GM20000 (cell line): ENCODE measurements at regions not wholly inside any gene's neighbourhood (a gene's known extent, or its start where the extent isn't known, plus 50 kb on each side); places are given as distances from the start of the nearest gene placed in this dataset.
"Not testable (repeated sequence)": the region's sequence is repeated elsewhere in the genome, so short reads cannot be mapped to it uniquely, and the experiment has no call there.

Source experiments
- DNase-seq: peaks from one replicate; pipeline ENCODE4 v3.0.0; 2012; ENCODE audit warnings: low spot score
- TF ChIP-seq, protein P1 (sequence below): IDR thresholded peaks from 2 replicates; pipeline ENCODE4 v1.5.1; 2012; ENCODE audit warnings: mild to moderate bottlenecking, control low read depth; ENCODE audit errors: extremely low read depth, missing control alignments

DNA sequence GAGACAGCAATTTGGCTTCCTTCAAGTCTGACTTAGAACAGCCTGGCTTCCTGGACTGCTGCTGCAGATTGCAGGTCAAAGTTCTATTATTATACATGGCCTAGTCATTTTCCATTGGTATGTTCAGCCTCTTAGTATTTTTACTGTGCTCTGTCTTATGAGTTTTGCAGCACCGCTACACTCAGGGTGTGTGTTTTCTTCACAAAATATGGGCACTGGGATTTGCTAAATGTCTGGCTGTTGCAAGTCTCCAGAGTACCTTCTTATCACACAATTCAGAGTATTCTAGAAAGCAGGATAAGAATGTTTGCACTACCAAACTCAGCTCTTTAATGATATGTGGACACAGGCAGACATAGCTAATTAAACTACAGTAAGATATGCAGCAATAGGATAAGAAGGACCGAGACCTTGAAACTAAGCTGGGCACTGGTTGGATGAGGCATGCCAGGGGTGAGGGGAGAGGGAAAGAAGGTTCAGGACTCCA lies 203.0 kb upstream of the PDZRN3 start:
- TF ChIP-seq, protein P1, sequence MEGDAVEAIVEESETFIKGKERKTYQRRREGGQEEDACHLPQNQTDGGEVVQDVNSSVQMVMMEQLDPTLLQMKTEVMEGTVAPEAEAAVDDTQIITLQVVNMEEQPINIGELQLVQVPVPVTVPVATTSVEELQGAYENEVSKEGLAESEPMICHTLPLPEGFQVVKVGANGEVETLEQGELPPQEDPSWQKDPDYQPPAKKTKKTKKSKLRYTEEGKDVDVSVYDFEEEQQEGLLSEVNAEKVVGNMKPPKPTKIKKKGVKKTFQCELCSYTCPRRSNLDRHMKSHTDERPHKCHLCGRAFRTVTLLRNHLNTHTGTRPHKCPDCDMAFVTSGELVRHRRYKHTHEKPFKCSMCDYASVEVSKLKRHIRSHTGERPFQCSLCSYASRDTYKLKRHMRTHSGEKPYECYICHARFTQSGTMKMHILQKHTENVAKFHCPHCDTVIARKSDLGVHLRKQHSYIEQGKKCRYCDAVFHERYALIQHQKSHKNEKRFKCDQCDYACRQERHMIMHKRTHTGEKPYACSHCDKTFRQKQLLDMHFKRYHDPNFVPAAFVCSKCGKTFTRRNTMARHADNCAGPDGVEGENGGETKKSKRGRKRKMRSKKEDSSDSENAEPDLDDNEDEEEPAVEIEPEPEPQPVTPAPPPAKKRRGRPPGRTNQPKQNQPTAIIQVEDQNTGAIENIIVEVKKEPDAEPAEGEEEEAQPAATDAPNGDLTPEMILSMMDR: no peak
- DNase-seq: no peak

GRCh38 chr3:73827204-73827603 lies 202.5 kb upstream of the PDZRN3 start:
- TF ChIP-seq, protein P1: no peak
- DNase-seq: no peak

DNA sequence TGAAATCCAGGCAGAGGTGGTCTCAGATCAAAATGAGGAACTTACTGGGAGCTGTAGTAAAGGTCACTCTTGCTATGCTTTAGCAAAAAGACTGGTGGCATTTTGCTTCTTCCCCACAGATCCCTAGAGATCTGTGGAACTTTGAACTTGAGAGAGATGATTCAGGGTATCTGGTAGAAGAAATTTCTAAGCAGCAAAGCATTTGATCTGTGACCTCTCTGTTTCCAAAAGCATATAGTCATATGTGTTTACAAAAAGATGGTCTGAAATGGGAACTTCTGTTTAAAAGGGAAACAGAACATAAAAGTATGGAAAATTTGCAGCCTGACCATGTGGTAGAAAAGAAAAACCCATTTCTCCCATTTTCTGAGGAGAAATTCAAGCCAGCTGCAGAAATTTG lies 196.2 kb upstream of the PDZRN3 start:
- DNase-seq: not testable (repeated sequence)

- TF ChIP-seq, protein P1: no peak
- DNase-seq: no peak
Measured at GRCh38 chr3:73820431-73820830, 195.7 kb upstream of the PDZRN3 start.

DNA sequence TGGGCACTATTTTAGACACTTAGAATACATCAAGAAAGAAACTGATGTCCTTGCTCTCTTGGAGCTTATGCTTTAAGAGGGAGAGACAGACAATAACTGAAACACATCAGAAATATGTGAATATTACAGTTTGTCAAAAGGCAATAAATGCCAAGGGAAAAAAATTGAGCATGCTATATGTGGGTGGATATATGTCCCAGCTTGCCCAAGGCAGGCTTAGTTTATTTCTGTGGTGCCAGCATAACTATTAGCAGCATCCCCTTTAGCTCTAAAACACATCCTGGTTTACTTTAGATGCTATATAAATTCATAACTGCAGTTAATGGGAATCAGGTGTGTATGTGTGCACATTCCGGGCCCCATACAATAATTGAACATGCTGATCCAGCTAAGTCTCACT lies 191.2 kb upstream of the PDZRN3 start:
- TF ChIP-seq, protein P1: no peak
- DNase-seq: no peak

DNA sequence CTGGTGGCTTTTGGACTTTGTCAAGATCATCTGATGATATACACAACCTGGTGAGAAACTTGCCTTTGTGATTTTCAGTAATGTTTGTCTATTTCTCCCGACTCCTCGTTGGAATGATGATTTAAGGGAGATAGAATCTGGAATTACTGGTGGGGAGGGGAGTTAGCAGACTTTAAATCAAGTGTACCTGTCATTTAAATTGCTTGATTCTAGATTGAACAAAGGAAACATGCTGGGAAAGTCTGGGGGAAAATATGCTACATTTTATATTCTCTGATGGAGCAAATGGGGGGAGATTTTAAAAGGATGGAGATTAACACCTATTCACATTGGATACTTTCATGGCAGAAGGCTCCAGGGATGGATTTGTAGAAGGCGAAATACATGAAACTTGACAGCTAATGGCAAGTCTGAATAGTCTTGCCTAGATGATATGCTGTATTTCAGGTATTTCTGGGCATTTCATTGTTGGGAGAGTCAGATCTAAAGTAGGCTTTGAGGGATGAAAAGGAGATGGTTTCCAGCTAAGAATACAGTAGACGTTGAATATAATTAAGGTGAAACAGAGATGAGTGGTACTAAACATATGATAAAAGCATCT lies 189.1 kb upstream of the PDZRN3 start:
- TF ChIP-seq, protein P1: no peak
- DNase-seq: no peak

DNA sequence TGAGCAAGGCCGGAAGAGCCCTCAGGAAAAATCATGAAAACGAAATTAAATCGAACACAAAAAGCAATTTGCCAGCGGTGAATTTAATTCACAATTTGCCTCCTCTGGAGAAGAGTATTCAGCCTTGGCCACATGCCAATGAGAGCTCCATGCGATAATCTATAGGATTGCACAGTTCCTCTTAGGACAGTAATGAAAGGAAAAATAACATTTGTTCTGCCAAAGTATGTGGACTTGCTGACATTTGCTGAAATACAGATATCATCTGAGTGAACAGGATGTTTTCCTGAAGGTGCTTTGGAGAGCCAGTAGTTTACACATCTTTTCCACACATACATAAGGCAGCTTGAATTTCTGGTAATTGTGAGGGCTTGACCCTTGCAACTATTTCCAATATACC lies 188.6 kb upstream of the PDZRN3 start:
- TF ChIP-seq, protein P1: no peak
- DNase-seq: no peak

- no peak for DNase-seq
- TF ChIP-seq, protein P1: no peak
Measured at GRCh38 chr3:73812054-73812453, 187.3 kb upstream of the PDZRN3 start.
